Liver (tissue), 8 donors: ENCODE measurements at regions not wholly inside any gene's neighbourhood (a gene's known extent, or its start where the extent isn't known, plus 50 kb on each side); places are given as distances from the start of the nearest gene placed in this dataset.

ENCODE experiments used
- DNase-seq: peaks from one replicate; pipeline ENCODE4 v3.0.0-alpha.2; 2017; ENCODE audit warnings: low spot score
- H3K27ac ChIP-seq, 2 donors: one replicate each; pipeline ENCODE4 v1.7.0; 2013; ENCODE audit warnings: inconsistent platforms in 2 of 2, low read length in 2 of 2, control low read depth in 1 of 2, low read depth in 1 of 2, mild to moderate bottlenecking in 1 of 2
- H3K27me3 ChIP-seq, 4 donors: one replicate each; pipeline versions ENCODE4 v1.6.1 to v1.7.0; 2013; ENCODE audit warnings: low read length in 3 of 4, inconsistent platforms in 1 of 4, mild to moderate bottlenecking in 1 of 4, moderate library complexity in 1 of 4; ENCODE audit not compliant: control insufficient read depth in 4 of 4, insufficient read depth in 4 of 4
- H3K36me3 ChIP-seq, 4 donors: one replicate each; pipeline versions ENCODE4 v1.6.1 to v1.7.0; 2013; ENCODE audit warnings: low read length in 3 of 4, mild to moderate bottlenecking in 3 of 4, low read depth in 1 of 4, moderate library complexity in 1 of 4; ENCODE audit not compliant: control insufficient read depth in 4 of 4, insufficient read depth in 3 of 4
- H3K4me1 ChIP-seq, 4 donors: one replicate each; pipeline versions ENCODE4 v1.6.1 to v1.7.0; 2013; ENCODE audit warnings: low read length in 3 of 4, mild to moderate bottlenecking in 3 of 4, moderate library complexity in 1 of 4; ENCODE audit not compliant: control insufficient read depth in 4 of 4, insufficient read depth in 4 of 4
- H3K4me3 ChIP-seq, 3 donors: one replicate each; pipeline versions ENCODE4 v1.6.1 to v1.7.0; 2013; ENCODE audit warnings: low read length in 3 of 3, control low read depth in 1 of 3, low read depth in 1 of 3, mild to moderate bottlenecking in 1 of 3
- H3K9ac ChIP-seq, 2 donors: one replicate each; pipeline ENCODE4 v1.7.0; 2013; ENCODE audit warnings: low read length in 2 of 2, mild to moderate bottlenecking in 2 of 2, moderate library complexity in 2 of 2, control low read depth in 1 of 2, low read depth in 1 of 2
- H3K9me3 ChIP-seq, 4 donors: one replicate each; pipeline versions ENCODE4 v1.6.1 to v1.7.0; 2013; ENCODE audit warnings: low read length in 3 of 4; ENCODE audit not compliant: control insufficient read depth in 4 of 4
- EGR1 ChIP-seq, 2 donors: IDR thresholded peaks; 2 replicates each; pipeline ENCODE4 v1.6.1; 2016 to 2018; ENCODE audit warnings: antibody characterized with exemption in 2 of 2, low read depth in 2 of 2
- FOXA1 ChIP-seq: IDR thresholded peaks from 2 replicates; pipeline ENCODE4 v1.6.1; 2016; ENCODE audit warnings: antibody characterized with exemption
- FOXA2 ChIP-seq: IDR thresholded peaks from 2 replicates; pipeline ENCODE4 v1.6.1; 2016; ENCODE audit warnings: antibody characterized with exemption
- GABPA ChIP-seq, 2 donors: IDR thresholded peaks in 1 of 2; conservative IDR thresholded peaks in 1 of 2; 2 replicates each; pipeline ENCODE4 v1.6.1; 2016; ENCODE audit warnings: antibody characterized with exemption in 2 of 2, mild to moderate bottlenecking in 1 of 2, moderate library complexity in 1 of 2
- HNF4A ChIP-seq, 2 donors: conservative IDR thresholded peaks; 2 replicates each; pipeline ENCODE4 v1.6.1; 2016; ENCODE audit warnings: antibody characterized with exemption in 2 of 2, mild to moderate bottlenecking in 2 of 2
- HNF4G ChIP-seq: IDR thresholded peaks from 2 replicates; pipeline ENCODE4 v1.6.1; 2016; ENCODE audit warnings: antibody characterized with exemption
- JUND ChIP-seq, 2 donors: IDR thresholded peaks; 2 replicates each; pipeline ENCODE4 v1.6.1; 2016; ENCODE audit warnings: antibody characterized with exemption in 2 of 2
- MAX ChIP-seq: IDR thresholded peaks from 2 replicates; pipeline ENCODE4 v1.6.1; 2016; ENCODE audit warnings: antibody characterized with exemption
- NR2F2 ChIP-seq: IDR thresholded peaks from 2 replicates; pipeline ENCODE4 v1.6.1; 2016; ENCODE audit warnings: antibody characterized with exemption
- RAD21 ChIP-seq, 2 donors: IDR thresholded peaks; 2 replicates each; pipeline ENCODE4 v1.6.1; 2016; ENCODE audit warnings: antibody characterized with exemption in 2 of 2, mild to moderate bottlenecking in 2 of 2
- RXRA ChIP-seq, 2 donors: IDR thresholded peaks; 2 replicates each; pipeline ENCODE4 v1.6.1; 2017 to 2018; ENCODE audit warnings: antibody characterized with exemption in 2 of 2, mild to moderate bottlenecking in 1 of 2
- SP1 ChIP-seq: IDR thresholded peaks from 2 replicates; pipeline ENCODE4 v1.6.1; 2018; ENCODE audit warnings: antibody characterized with exemption, mild to moderate bottlenecking
- TAF1 ChIP-seq: conservative IDR thresholded peaks from 2 replicates; pipeline ENCODE4 v1.6.1; 2016; ENCODE audit warnings: antibody characterized with exemption, mild to moderate bottlenecking
- YY1 ChIP-seq: IDR thresholded peaks from 2 replicates; pipeline ENCODE4 v1.6.1; 2016; ENCODE audit warnings: antibody characterized with exemption, mild to moderate bottlenecking
- WGBS: extraction: QIAGEN DNeasy Blood & Tissue Kit; methylation state at CpG from one replicate; pipeline ENCODE4 v1.1.7; 2013; 5-methylcytosine and 5-hydroxymethylcytosine counted together
- TF ChIP-seq, protein P1 (sequence below): fragments of 150-350 bp; IDR thresholded peaks from 2 replicates; pipeline ENCODE4 v1.5.1; 2017; ENCODE audit warnings: improper control_type of control experiment, low read depth, low read length; ENCODE audit not compliant: missing input control
- TF ChIP-seq, protein P2 (sequence below): IDR thresholded peaks from 2 replicates; pipeline ENCODE4 v1.6.1; 2016; ENCODE audit warnings: antibody characterized with exemption, mild to moderate bottlenecking
- TF ChIP-seq, protein P3 (sequence below): IDR thresholded peaks from 2 replicates; pipeline ENCODE4 v1.6.1; 2016; ENCODE audit warnings: antibody characterized with exemption
- donor health status: healthy.
- donor health status: healthy.
- donor health status: healthy.
- donor health status: healthy.
- donor health status: healthy.

DNA sequence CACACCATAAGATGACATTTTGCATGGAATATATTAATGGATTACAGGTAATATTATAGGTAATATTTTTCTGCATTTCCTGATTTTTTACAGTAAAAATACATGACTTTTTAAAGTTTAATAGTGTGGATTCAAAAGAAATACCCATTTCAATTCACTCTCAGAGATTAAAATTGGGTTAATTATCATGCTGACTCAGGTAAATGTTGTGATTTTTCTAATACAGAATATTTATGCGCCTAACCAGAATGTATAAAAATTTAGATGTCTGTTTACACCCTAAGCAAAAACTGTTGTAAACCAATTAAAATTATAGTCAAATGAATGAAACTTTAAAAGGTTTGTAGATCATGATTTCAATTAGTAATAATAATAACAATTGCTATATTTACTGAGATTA lies 117.2 kb upstream of the FLRT2 start:
- H3K9me3 ChIP-seq = no peaks in the 10 kb centered on the region
- H3K4me1 ChIP-seq = no peaks in the 10 kb centered on the region
- H3K36me3 ChIP-seq = no peaks in the 10 kb centered on the region
- H3K4me3 ChIP-seq = no peak overlapping the region
- WGBS = 99% methylated on average over 1 of the region's 1 CpG
- TF ChIP-seq RXRA (IDR thresholded peaks at IDR 0.05) (no peak), HNF4A (conservative IDR thresholded peaks at IDR 0.05) (no peak), MAX (no peak), YY1 (no peak)
- DNase-seq = no peak
- no peak overlapping the region for H3K9ac ChIP-seq
- no peaks in the 10 kb centered on the region for H3K27me3 ChIP-seq
- no peak overlapping the region for H3K27ac ChIP-seq

GRCh38 chr14:85413836-85414526 lies 116.0 kb upstream of the FLRT2 start:
- DNase-seq = no peak
- Histone ChIP-seq H3K27ac (no peak overlapping the region), H3K9me3 (no peaks in the 10 kb centered on the region), H3K36me3 (no peaks in the 10 kb centered on the region), H3K4me1 (no peaks in the 10 kb centered on the region), H3K9ac (no peak overlapping the region), H3K27me3 (no peaks in the 10 kb centered on the region), H3K4me3 (no peak overlapping the region)
- WGBS = 78% methylated on average over 5 of the region's 5 CpGs
- TF ChIP-seq FOXA1 (no peak), RAD21 (IDR thresholded peaks at IDR 0.05) (no peak), TAF1 (no peak), HNF4G (no peak), YY1 (no peak), RXRA (IDR thresholded peaks at IDR 0.05) (no peak), NR2F2 (no peak), JUND (IDR thresholded peaks at IDR 0.05) (no peak), EGR1 (IDR thresholded peaks at IDR 0.05; ENCODE audit: low read depth in 2 of 2) (no peak), SP1 (no peak), GABPA (IDR thresholded peaks at IDR 0.05 in 1 of 2, conservative IDR thresholded peaks at IDR 0.05 in 1 of 2) (no peak), MAX (no peak), FOXA2 (no peak), HNF4A (conservative IDR thresholded peaks at IDR 0.05) (no peak)
- TF ChIP-seq, protein P1, sequence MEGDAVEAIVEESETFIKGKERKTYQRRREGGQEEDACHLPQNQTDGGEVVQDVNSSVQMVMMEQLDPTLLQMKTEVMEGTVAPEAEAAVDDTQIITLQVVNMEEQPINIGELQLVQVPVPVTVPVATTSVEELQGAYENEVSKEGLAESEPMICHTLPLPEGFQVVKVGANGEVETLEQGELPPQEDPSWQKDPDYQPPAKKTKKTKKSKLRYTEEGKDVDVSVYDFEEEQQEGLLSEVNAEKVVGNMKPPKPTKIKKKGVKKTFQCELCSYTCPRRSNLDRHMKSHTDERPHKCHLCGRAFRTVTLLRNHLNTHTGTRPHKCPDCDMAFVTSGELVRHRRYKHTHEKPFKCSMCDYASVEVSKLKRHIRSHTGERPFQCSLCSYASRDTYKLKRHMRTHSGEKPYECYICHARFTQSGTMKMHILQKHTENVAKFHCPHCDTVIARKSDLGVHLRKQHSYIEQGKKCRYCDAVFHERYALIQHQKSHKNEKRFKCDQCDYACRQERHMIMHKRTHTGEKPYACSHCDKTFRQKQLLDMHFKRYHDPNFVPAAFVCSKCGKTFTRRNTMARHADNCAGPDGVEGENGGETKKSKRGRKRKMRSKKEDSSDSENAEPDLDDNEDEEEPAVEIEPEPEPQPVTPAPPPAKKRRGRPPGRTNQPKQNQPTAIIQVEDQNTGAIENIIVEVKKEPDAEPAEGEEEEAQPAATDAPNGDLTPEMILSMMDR = no peak
- TF ChIP-seq, protein P2, sequence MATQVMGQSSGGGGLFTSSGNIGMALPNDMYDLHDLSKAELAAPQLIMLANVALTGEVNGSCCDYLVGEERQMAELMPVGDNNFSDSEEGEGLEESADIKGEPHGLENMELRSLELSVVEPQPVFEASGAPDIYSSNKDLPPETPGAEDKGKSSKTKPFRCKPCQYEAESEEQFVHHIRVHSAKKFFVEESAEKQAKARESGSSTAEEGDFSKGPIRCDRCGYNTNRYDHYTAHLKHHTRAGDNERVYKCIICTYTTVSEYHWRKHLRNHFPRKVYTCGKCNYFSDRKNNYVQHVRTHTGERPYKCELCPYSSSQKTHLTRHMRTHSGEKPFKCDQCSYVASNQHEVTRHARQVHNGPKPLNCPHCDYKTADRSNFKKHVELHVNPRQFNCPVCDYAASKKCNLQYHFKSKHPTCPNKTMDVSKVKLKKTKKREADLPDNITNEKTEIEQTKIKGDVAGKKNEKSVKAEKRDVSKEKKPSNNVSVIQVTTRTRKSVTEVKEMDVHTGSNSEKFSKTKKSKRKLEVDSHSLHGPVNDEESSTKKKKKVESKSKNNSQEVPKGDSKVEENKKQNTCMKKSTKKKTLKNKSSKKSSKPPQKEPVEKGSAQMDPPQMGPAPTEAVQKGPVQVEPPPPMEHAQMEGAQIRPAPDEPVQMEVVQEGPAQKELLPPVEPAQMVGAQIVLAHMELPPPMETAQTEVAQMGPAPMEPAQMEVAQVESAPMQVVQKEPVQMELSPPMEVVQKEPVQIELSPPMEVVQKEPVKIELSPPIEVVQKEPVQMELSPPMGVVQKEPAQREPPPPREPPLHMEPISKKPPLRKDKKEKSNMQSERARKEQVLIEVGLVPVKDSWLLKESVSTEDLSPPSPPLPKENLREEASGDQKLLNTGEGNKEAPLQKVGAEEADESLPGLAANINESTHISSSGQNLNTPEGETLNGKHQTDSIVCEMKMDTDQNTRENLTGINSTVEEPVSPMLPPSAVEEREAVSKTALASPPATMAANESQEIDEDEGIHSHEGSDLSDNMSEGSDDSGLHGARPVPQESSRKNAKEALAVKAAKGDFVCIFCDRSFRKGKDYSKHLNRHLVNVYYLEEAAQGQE = no peak
- TF ChIP-seq, protein P3, sequence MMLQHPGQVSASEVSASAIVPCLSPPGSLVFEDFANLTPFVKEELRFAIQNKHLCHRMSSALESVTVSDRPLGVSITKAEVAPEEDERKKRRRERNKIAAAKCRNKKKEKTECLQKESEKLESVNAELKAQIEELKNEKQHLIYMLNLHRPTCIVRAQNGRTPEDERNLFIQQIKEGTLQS = no peak
